ENCODE measurements at regions not wholly inside any gene's neighbourhood (a gene's known extent, or its start where the extent isn't known, plus 50 kb on each side); places are given as distances from the start of the nearest gene placed in this dataset.

DNA sequence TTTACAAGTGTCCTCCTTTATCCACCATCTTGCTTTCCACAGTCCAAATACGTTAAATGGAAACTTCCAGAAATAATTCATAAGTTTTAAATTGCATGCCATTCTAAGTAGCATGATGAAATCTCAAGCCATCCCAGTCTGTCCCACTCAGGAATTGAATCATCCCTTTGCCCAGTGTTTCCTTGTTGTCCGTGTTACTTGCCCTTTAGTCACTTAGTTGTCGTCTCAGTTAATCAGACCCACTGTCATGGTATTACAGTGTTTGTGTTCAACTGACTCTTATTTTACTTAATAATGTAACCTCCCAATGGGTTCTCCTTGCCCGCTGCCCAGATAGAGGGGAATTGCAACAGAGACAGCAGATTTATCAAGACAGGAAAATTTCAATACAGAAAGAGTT is 77.6 kb upstream of the NDN start:
- TF ChIP-seq, protein P1, sequence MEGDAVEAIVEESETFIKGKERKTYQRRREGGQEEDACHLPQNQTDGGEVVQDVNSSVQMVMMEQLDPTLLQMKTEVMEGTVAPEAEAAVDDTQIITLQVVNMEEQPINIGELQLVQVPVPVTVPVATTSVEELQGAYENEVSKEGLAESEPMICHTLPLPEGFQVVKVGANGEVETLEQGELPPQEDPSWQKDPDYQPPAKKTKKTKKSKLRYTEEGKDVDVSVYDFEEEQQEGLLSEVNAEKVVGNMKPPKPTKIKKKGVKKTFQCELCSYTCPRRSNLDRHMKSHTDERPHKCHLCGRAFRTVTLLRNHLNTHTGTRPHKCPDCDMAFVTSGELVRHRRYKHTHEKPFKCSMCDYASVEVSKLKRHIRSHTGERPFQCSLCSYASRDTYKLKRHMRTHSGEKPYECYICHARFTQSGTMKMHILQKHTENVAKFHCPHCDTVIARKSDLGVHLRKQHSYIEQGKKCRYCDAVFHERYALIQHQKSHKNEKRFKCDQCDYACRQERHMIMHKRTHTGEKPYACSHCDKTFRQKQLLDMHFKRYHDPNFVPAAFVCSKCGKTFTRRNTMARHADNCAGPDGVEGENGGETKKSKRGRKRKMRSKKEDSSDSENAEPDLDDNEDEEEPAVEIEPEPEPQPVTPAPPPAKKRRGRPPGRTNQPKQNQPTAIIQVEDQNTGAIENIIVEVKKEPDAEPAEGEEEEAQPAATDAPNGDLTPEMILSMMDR (IDR thresholded peaks at IDR 0.05), result no peak
- TF ChIP-seq, protein P2, sequence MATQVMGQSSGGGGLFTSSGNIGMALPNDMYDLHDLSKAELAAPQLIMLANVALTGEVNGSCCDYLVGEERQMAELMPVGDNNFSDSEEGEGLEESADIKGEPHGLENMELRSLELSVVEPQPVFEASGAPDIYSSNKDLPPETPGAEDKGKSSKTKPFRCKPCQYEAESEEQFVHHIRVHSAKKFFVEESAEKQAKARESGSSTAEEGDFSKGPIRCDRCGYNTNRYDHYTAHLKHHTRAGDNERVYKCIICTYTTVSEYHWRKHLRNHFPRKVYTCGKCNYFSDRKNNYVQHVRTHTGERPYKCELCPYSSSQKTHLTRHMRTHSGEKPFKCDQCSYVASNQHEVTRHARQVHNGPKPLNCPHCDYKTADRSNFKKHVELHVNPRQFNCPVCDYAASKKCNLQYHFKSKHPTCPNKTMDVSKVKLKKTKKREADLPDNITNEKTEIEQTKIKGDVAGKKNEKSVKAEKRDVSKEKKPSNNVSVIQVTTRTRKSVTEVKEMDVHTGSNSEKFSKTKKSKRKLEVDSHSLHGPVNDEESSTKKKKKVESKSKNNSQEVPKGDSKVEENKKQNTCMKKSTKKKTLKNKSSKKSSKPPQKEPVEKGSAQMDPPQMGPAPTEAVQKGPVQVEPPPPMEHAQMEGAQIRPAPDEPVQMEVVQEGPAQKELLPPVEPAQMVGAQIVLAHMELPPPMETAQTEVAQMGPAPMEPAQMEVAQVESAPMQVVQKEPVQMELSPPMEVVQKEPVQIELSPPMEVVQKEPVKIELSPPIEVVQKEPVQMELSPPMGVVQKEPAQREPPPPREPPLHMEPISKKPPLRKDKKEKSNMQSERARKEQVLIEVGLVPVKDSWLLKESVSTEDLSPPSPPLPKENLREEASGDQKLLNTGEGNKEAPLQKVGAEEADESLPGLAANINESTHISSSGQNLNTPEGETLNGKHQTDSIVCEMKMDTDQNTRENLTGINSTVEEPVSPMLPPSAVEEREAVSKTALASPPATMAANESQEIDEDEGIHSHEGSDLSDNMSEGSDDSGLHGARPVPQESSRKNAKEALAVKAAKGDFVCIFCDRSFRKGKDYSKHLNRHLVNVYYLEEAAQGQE (IDR thresholded peaks at IDR 0.05; ENCODE audit: insufficient read depth in 1 of 2, low read depth in 2 of 2, low read length in 1 of 2), result no peak
- TF ChIP-seq SIN3A (IDR thresholded peaks at IDR 0.05; ENCODE audit: borderline replicate concordance, insufficient read depth, low read depth, low read length), result no peak
- TF ChIP-seq TCF7L2 (IDR thresholded peaks at IDR 0.05; ENCODE audit: low read depth, low read length), result no peak
